Body of pancreas (tissue), 4 donors: ENCODE measurements at regions not wholly inside any gene's neighbourhood (a gene's known extent, or its start where the extent isn't known, plus 50 kb on each side); places are given as distances from the start of the nearest gene placed in this dataset.

ENCODE experiments used
- ATAC-seq: fragments of 150-250 bp; one replicate; pipeline ENCODE4 v1.9.1; 2016
- DNase-seq, 4 donors: peaks; one replicate each; pipeline ENCODE4 v3.0.0-alpha.2; 2019
- H3K27ac ChIP-seq, 4 donors: fragments of 200-600 bp; sonication (generic); 1 replicate in 3 of 4; 2 replicates in 1 of 4; pipeline versions ENCODE4 v1.5.1 to v1.6.1; 2016 to 2019; ENCODE audit warnings: mild to moderate bottlenecking in 1 of 4, mixed read lengths in 1 of 4, moderate library complexity in 1 of 4
- H3K27me3 ChIP-seq, 2 donors: fragments of 200-600 bp; sonication (generic); one replicate each; pipeline ENCODE4 v1.6.0; 2016; ENCODE audit warnings: mild to moderate bottlenecking in 1 of 2
- H3K36me3 ChIP-seq, 2 donors: fragments of 200-600 bp; sonication (generic); replicated peaks in 1 of 2; 2 replicates each; pipeline ENCODE4 v1.5.1; 2016; ENCODE audit warnings: low read depth in 2 of 2; ENCODE audit not compliant: insufficient read depth in 1 of 2
- H3K4me1 ChIP-seq: fragments of 200-600 bp; sonication (generic); one replicate; pipeline ENCODE4 v1.6.0; 2016
- H3K4me3 ChIP-seq, 2 donors: fragments of 200-600 bp; sonication (generic); 1 replicate in 1 of 2; 2 replicates in 1 of 2; pipeline ENCODE4 v1.5.1; 2016 to 2019
- H3K9me3 ChIP-seq, 3 donors: fragments of 200-600 bp; sonication (generic); 1 replicate in 2 of 3; 2 replicates in 1 of 3; pipeline ENCODE4 v1.5.1; 2016
- CTCF ChIP-seq, 7 experiments: fragments of 450-650 bp in 4 of 7; fragments of 200-600 bp in 3 of 7; sonication (generic) in 3 of 7; IDR thresholded peaks; one replicate each; pipeline ENCODE4 v1.5.1; 2016 to 2019; ENCODE audit warnings: antibody characterized with exemption in 7 of 7
- POLR2A ChIP-seq, 3 donors: fragments of 450-650 bp; IDR thresholded peaks; one replicate each; pipeline ENCODE4 v1.6.1; 2016; ENCODE audit warnings: antibody characterized with exemption in 3 of 3, mild to moderate bottlenecking in 2 of 3
- WGBS, 2 donors: methylation state at CpG; one replicate each; pipeline ENCODE4 v1.1.5; 2017; 5-methylcytosine and 5-hydroxymethylcytosine counted together
- intact Hi-C: fragments of 100-400 bp; cut with DNase I; formaldehyde crosslinking; loops from one replicate; pipeline ENCODE4 v1.15.1; 2023

- intact Hi-C loops = no loop called here
- TF ChIP-seq POLR2A (IDR thresholded peaks at IDR 0.05) (no peak), CTCF (IDR thresholded peaks at IDR 0.05) (no peak)
These were observed 136.8 kb downstream of the KLF6 start for GRCh38 chr10:3648170-3648569.

GRCh38 chr10:3647074-3647473 lies 137.9 kb downstream of the KLF6 start:
- no peaks in the 10 kb centered on the region for H3K36me3 ChIP-seq
- TF ChIP-seq CTCF (IDR thresholded peaks at IDR 0.05) (no peak), POLR2A (IDR thresholded peaks at IDR 0.05) (no peak)
- no peaks in the 10 kb centered on the region for H3K4me1 ChIP-seq
- no peak for ATAC-seq
- WGBS, 2 donors = 75 to 76% methylated on average over 8 of the region's 8 CpGs
- intact Hi-C loops = no loop called here
- H3K9me3 ChIP-seq = no peaks in the 10 kb centered on the region
- H3K27me3 ChIP-seq = no peaks in the 10 kb centered on the region
- no peak overlapping the region for H3K4me3 ChIP-seq
- DNase-seq = no peak
- no peak overlapping the region for H3K27ac ChIP-seq

More at GRCh38 chr10:3648170-3648569, 136.8 kb downstream of the KLF6 start:
- H3K27me3 ChIP-seq = no peaks in the 10 kb centered on the region
- no peaks in the 10 kb centered on the region for H3K9me3 ChIP-seq
- no peak overlapping the region for H3K4me3 ChIP-seq
- 52 to 60% methylated on average over 6 of the region's 6 CpGs for WGBS, 2 donors
- no peaks in the 10 kb centered on the region for H3K4me1 ChIP-seq
- no peak for ATAC-seq
- DNase-seq = no peak
- H3K36me3 ChIP-seq = no peaks in the 10 kb centered on the region
- H3K27ac ChIP-seq = no peak overlapping the region

- TF ChIP-seq CTCF (IDR thresholded peaks at IDR 0.05) (no peak), POLR2A (IDR thresholded peaks at IDR 0.05) (no peak)
- H3K36me3 ChIP-seq = no peaks in the 10 kb centered on the region
- no peak overlapping the region for H3K27ac ChIP-seq
- no peaks in the 10 kb centered on the region for H3K4me1 ChIP-seq
- intact Hi-C loops = no loop called here
- no peak for DNase-seq
- ATAC-seq = no peak
- 62 to 73% methylated on average over 6 of the region's 6 CpGs for WGBS, 2 donors
- no peak overlapping the region for H3K4me3 ChIP-seq
- H3K27me3 ChIP-seq = no peaks in the 10 kb centered on the region
- H3K9me3 ChIP-seq = no peaks in the 10 kb centered on the region
These were observed 139.6 kb downstream of the KLF6 start for GRCh38 chr10:3645406-3645805.

GRCh38 chr10:3640816-3641215 lies 144.2 kb downstream of the KLF6 start:
- no peaks in the 10 kb centered on the region for H3K36me3 ChIP-seq
- DNase-seq = no peak

More at GRCh38 chr10:3640816-3641215, 144.2 kb downstream of the KLF6 start:
- Histone ChIP-seq H3K27me3 (no peaks in the 10 kb centered on the region), H3K27ac (no peak overlapping the region), H3K4me3 (no peak overlapping the region), H3K9me3 (no peaks in the 10 kb centered on the region), H3K4me1 (no peaks in the 10 kb centered on the region)
- no peak for TF ChIP-seq POLR2A (IDR thresholded peaks at IDR 0.05)
- no peak for TF ChIP-seq CTCF (IDR thresholded peaks at IDR 0.05)
- WGBS, 2 donors = 50 to 57% methylated on average over 10 of the region's 10 CpGs
- no peak for ATAC-seq
- intact Hi-C loops = no loop called here
